ENCODE measurements at regions not wholly inside any gene's neighbourhood (a gene's known extent, or its start where the extent isn't known, plus 50 kb on each side); places are given as distances from the start of the nearest gene placed in this dataset.

- no peak for DNase-seq (ENCODE audit: low spot score)
Observed at GRCh38 chr10:44822349-44822748, 88.8 kb upstream of the TMEM72 start.

- DNase-seq (ENCODE audit: low spot score): no peak
Observed at GRCh38 chr10:44822966-44823365, 88.2 kb upstream of the TMEM72 start.

DNA sequence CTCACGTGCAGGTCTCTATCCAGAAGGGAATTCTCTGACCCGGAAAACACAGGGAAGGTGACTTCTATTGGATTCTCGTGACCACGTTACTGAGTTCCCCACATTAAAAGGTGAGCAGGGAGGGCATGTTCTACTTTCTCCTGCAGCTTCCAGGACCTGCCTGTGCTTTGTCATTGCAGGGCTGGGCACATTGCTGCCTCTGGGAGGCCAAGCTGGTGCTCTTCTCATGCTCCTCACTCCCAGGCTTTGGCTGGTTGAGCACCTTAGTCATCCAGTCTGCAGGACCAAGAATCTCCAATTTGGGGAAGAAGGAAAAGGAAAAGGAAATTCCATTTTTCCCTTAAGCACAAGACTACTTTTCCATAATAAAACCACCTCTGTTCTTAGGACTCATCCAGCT, 86.5 kb upstream of the TMEM72 start:
- DNase-seq (ENCODE audit: low spot score): no peak

DNA sequence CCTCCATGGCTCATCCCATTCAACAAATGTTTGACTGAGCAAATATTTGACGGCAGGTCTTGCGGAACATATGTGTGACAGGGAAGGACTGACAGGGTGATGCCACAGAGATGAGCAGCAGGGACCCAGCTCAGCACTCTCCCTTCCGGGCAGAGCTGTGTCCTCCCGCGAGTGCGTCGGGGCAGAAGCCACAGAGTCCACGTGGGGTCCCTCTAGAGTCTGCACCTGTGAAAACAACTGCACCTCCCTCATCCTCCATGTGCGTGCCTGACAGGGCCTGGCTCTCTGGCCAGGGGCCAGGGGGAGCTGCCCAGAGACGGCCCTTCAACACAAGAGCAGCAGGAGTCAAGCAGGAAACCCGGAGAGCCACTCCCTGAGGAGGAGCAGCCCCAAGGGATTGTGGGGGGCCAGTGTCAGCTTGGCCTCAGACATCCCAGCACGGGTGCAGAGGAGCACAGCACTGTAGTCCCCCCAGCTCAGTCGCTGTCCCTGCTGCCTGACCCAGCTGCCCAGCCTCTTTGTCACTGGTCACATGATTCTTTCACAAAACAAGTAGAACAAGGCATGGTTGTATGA, 83.6 kb upstream of the TMEM72 start:
- DNase-seq (ENCODE audit: low spot score): no peak

- DNase-seq (ENCODE audit: low spot score): no peak
Observed at GRCh38 chr10:44828508-44829142, 82.5 kb upstream of the TMEM72 start.

DNA sequence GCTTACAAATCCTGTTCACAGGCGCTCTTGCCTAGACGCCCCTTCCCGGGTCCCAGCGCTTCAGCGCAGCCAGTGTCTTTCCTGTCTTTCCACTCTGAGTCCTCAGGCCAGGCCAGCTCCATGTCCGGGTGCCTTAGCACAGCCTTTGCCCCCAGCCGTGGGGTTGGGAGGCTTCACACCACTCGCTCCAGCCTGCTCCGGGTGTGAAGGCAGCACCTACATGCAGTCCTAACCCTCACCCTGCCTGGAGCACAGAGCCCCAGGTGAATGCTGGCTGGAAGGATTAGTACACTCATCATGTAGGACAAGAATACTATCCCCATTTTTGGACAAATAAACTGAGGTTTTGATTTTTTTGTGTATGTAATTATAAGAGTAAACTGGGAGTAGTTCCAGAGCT, 81.7 kb upstream of the TMEM72 start:
- DNase-seq (ENCODE audit: low spot score): no peak

DNA sequence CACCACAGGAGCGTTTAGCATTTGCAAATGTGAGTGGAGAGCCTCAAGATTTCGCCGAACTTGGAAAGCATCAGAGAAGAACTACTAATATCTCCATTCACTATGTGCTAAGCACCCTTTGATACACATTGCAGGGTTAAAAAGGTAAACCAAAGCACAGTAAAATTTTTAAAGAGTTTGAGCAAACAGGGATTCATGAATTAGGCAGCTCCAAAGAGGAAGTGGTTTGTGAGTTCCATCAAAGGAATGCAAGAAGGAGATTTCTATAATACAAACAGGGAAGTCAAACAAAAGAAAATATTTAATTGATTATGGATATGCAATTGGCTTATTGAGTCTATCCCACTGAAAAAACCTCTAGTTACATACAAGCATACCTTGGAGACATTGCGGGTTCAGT, 81.1 kb upstream of the TMEM72 start:
- no peak for DNase-seq (ENCODE audit: low spot score)

- DNase-seq (ENCODE audit: low spot score): no peak
Observed at GRCh38 chr10:44831581-44831980, 79.6 kb upstream of the TMEM72 start.

DNA sequence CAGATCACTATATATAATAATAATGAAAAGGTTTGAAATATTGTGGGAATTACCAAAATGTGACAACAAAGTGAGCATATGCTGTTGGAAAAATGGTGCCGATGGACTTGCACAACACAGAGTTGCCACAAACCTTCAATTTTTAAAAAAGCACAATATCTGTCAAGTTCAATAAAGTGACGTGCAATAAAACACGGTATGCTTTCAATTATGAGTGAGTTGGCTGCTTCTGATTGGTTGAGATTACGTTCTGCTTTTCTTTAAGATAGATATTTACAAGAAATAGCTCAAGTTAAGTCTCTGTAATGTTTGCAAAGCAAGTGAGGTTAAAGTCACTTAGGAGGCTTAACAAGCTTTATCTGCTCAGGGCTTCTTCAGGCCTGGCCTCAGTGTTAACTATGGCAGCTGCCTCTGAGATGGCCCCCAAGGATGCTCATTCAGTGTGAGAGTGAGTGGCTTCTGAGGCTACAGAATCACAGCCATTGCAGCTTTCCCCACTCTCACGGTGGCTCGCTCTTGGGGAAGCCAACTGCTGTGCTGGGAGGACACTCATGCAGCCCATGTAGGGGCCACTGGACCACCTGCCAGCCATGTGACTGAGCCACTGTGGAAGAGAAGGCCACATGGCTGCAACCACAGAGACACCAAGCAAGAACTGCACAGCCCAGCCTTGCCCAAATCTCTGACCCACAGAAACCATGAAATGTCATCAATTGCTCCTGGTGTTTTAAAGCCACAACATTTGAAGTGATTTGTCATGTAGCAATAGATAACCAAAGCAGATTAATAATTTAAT, 78.3 kb upstream of the TMEM72 start:
- no peak for DNase-seq (ENCODE audit: low spot score)

DNA sequence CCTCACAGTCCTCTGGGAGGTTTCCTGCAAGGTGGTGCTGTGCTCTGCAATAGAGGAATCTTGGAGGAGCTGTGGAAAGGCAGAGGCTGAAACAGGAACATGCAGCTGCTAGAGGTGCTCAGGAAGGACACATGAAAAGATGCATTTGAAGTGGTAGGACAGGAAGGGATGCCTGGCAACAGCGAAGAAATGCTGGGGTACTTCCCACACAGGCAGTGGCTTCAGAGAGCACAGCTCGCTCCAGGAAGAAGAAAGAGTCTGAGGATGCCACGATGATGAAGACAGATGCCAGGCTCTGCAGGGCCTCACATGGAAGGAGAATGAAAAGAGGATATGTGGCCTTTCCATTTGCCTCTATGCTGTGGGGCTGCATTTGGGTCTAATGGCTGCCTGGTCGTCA, 77.0 kb upstream of the TMEM72 start:
- no peak for DNase-seq (ENCODE audit: low spot score)

DNA sequence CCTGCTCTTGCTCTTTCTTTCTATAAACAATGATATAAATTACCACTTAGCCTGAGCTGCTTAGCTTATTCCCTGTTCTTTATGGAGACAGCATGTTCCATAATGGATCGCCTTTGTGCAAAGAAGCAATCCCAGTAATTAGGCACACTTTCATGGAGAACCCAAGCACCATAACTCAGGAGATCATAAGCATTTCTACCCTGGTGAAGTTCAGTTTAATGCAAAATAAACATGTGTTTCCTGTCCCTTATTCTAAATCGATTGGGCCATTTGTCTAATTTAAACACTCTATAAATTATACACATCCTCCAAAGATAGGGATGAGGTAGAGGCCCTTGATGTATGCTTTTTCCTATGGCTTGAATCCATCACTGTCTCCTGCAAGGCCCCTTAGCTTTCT, 75.8 kb upstream of the TMEM72 start:
- DNase-seq (ENCODE audit: low spot score): no peak

- DNase-seq (ENCODE audit: low spot score): no peak
Observed at GRCh38 chr10:44843484-44843883, 67.7 kb upstream of the TMEM72 start.

GRCh38 chr10:44845361-44846175, 65.6 kb upstream of the TMEM72 start:
- no peak for DNase-seq (ENCODE audit: low spot score)

DNA sequence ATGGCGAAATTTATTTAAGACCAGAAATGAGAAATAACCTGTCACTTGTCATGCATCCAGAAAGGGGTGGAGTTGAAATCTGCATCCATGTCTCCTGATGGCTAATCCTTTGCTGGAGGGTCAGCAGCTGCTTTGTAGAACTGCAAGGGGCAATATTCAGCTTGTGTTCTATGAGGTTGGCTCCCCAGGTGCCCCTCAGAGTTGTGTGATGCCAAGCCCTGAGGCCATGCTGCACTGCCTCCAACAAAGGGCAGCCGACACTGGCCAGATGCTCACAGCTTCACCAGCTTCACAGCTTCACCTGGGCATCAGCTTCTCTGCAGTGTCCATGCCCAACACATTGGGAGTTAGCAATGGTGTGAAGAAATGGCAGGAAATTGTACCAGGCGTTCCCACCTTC, 64.0 kb upstream of the TMEM72 start:
- DNase-seq (ENCODE audit: low spot score): no peak

DNA sequence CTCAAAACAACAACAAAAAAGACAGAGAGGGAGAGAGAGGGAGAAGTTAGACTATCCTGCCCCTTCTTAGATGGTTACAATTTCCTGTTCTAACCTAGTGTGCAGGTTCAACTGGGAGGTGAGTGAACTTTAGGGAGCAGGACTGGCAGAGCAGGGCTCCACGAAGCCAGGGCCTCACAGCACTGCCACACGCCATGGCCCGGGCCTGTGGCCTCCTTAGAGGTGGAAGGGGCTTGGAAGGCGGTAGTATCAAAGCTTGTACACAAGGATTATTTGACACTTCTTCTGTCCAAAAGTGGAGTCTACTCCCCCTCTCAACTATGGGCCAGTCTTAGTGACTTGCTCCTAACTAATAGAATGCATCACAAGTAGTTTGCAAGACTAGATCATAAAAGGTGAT, 62.9 kb upstream of the TMEM72 start:
- no peak for DNase-seq (ENCODE audit: low spot score)

GRCh38 chr10:44849936-44850335, 61.2 kb upstream of the TMEM72 start:
- no peak for DNase-seq (ENCODE audit: low spot score)

DNA sequence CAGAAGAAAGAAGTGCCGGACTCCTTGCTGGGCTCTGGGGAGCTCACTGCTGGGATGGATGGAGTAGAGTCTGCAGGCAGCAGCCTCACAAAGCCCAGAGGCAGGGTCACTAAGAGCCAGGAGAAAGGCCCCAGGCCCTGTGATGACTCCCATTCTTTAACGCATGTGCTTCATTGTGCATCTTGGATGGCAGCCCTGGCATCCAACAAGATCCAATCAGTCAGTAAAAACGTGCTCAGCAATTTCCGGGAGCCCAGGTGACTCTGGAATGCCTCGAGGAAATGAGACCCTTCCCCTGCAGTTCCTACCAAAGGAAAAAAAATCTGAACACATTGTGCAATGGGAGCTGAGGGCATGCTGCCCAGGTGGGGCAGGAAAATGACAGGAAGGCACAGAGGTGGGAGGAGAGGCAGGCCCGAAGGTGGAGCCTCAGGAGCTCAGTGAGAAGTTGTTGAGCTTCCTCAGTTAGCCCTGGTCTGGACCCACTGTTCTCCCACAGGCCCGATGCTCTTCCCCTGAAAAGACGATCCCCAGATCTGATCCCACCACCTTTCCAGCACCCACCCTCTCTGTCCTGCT, 60.7 kb upstream of the TMEM72 start:
- DNase-seq (ENCODE audit: low spot score): no peak

GRCh38 chr10:44851413-44851812, 59.7 kb upstream of the TMEM72 start:
- no peak for DNase-seq (ENCODE audit: low spot score)

DNA sequence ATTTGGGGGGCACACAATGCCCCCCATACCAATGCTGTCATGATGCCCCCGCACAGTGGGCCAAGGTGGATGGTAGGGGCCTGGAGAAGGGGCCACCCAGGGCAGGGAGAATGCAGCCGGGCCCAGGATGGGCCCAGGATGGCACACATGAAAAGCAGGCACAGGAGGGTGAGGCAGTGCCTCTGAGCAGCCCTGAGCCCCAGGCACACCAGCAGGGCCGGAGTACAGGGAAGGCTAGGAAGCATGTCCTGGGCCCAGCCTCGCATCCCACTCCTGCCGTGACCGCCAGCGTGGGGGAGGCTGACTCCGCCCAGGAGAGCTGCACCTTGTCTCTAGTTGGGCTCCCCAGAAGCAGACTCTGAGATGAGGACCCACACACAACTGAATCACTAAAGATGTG, 59.3 kb upstream of the TMEM72 start:
- DNase-seq (ENCODE audit: low spot score): no peak

- no peak for DNase-seq (ENCODE audit: low spot score)
Observed at GRCh38 chr10:44853148-44853734, 57.9 kb upstream of the TMEM72 start.

DNA sequence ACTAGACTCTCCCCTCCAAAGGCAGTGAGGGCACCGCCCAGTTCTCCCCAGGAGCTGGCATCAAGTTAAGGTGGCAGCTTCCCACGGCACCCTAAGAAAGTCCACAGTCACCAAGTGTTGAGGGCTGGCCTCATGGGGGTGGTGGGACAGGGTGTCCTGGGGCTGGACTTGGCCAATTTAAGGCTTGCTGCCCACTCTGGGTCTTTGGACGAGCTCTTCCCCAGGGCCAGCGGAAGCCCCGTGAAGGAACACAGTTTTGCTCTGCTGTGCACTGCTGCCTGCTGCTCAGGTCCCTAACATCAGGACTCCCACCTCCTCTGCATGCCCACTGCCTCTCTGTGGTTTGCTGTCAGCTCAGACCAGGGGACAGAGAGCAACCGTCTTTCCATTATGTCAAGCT, 57.3 kb upstream of the TMEM72 start:
- no peak for DNase-seq (ENCODE audit: low spot score)

Data from germinal center (tissue), 1 donor.